IMR-90 (cell line): ENCODE measurements at regions not wholly inside any gene's neighbourhood (a gene's known extent, or its start where the extent isn't known, plus 50 kb on each side); places are given as distances from the start of the nearest gene placed in this dataset.

Experiments used
- ATAC-seq: fragments of 200-7000 bp; cut with Tn5 transposase; 2 replicates; pipeline ENCODE4 v1.9.1; 2020; ENCODE audit warnings: low read depth, mild to moderate bottlenecking, moderate library complexity
- BruUV-seq: library from RNA; stranded (reverse); fragments of 400-500 nt; replicated peaks from 2 replicates; lab custom pipeline; 2021; lab: Mats Ljungman, UMichigan
- CTCF ChIA-PET: fragments of 300-600 bp; formaldehyde crosslinking; extraction: SDS; loops from one replicate; lab custom pipeline; 2021; ENCODE audit warnings: antibody characterized with exemption; lab: Yijun Ruan, JAX
- POLR2A ChIA-PET: fragments of 300-600 bp; sonication (Branson Sonifier 250); formaldehyde crosslinking; loops from one replicate; lab custom pipeline; 2022; ENCODE audit warnings: antibody characterized with exemption; ENCODE audit not compliant: unreplicated experiment; lab: Charles Lee
- DNase-seq: peaks from one replicate; pipeline ENCODE4 v3.0.0; 2013
- H2AFZ ChIP-seq: replicated peaks from 2 replicates; pipeline ENCODE3; 2013; ENCODE audit warnings: low read length, mild to moderate bottlenecking; ENCODE audit not compliant: poor library complexity
- H2AK5ac ChIP-seq: 2 replicates; pipeline ENCODE4 v1.6.1; 2013; ENCODE audit warnings: low read depth, low read length, inconsistent platforms
- H2AK9ac ChIP-seq: replicated peaks from 2 replicates; pipeline ENCODE3; 2013; ENCODE audit warnings: mild to moderate bottlenecking, low read depth, low read length, moderate library complexity; ENCODE audit not compliant: poor library complexity
- H2BK120ac ChIP-seq: 2 replicates; pipeline ENCODE4 v1.6.1; 2013; ENCODE audit warnings: low read depth, low read length, inconsistent platforms
- H2BK15ac ChIP-seq: 3 replicates; pipeline ENCODE4 v1.6.1; 2013; ENCODE audit warnings: low read depth, low read length, inconsistent platforms
- H2BK20ac ChIP-seq: 2 replicates; pipeline ENCODE4 v1.6.1; 2013; ENCODE audit warnings: low read depth, mild to moderate bottlenecking, inconsistent platforms, low read length, moderate library complexity
- H2BK5ac ChIP-seq: 2 replicates; pipeline ENCODE4 v1.6.1; 2013; ENCODE audit warnings: mild to moderate bottlenecking, low read depth, low read length, inconsistent platforms; ENCODE audit not compliant: poor library complexity, severe bottlenecking
- H3K14ac ChIP-seq: replicated peaks from 2 replicates; pipeline ENCODE4 v1.6.1; 2013; ENCODE audit warnings: low read depth, low read length, inconsistent platforms
- H3K18ac ChIP-seq: 2 replicates; pipeline ENCODE4 v1.6.1; 2013; ENCODE audit warnings: low read depth, low read length, control low read depth
- H3K23ac ChIP-seq: 2 replicates; pipeline ENCODE4 v1.6.1; 2013; ENCODE audit warnings: low read depth, low read length, inconsistent platforms
- H3K27ac ChIP-seq: 2 replicates; pipeline ENCODE4 v1.5.1; 2013; ENCODE audit warnings: mild to moderate bottlenecking, control low read depth, low read length; ENCODE audit not compliant: insufficient read depth
- H3K27me3 ChIP-seq: 2 replicates; pipeline ENCODE4 v1.6.1; 2013; ENCODE audit warnings: low read length; ENCODE audit not compliant: control insufficient read depth, insufficient read depth
- H3K36me3 ChIP-seq: 2 replicates; pipeline ENCODE4 v1.6.1; 2013; ENCODE audit warnings: low read length, mixed read lengths; ENCODE audit not compliant: control insufficient read depth, insufficient read depth
- H3K4ac ChIP-seq: 2 replicates; pipeline ENCODE4 v1.6.1; 2013; ENCODE audit warnings: low read depth, low read length, inconsistent platforms
- H3K4me1 ChIP-seq: 2 replicates; pipeline ENCODE4 v1.6.1; 2013; ENCODE audit warnings: low read length, mixed read lengths; ENCODE audit not compliant: control insufficient read depth, insufficient read depth
- H3K4me2 ChIP-seq: 2 replicates; pipeline ENCODE4 v1.6.1; 2013; ENCODE audit warnings: low read depth, mild to moderate bottlenecking, control low read depth, low read length, moderate library complexity
- H3K4me3 ChIP-seq: 2 replicates; pipeline ENCODE4 v1.5.1; 2013; ENCODE audit warnings: low read depth, mild to moderate bottlenecking, control low read depth, low read length, moderate library complexity; ENCODE audit not compliant: insufficient read depth
- H3K56ac ChIP-seq: 2 replicates; pipeline ENCODE4 v1.6.1; 2013; ENCODE audit warnings: low read length, inconsistent platforms; ENCODE audit not compliant: insufficient read depth; ENCODE audit errors: extremely low read depth
- H3K79me1 ChIP-seq, 2 experiments: 2 replicates each; pipeline ENCODE4 v1.6.1; 2013; ENCODE audit warnings: low read length in 2 of 2, inconsistent platforms in 1 of 2, low read depth in 1 of 2
- H3K9ac ChIP-seq: 2 replicates; pipeline ENCODE4 v1.6.1; 2013; ENCODE audit warnings: low read depth, low read length, control low read depth
- H3K9me1 ChIP-seq: 2 replicates; pipeline ENCODE4 v1.6.1; 2013; ENCODE audit warnings: low read length, inconsistent platforms; ENCODE audit not compliant: insufficient read depth
- H3K9me3 ChIP-seq: 2 replicates; pipeline ENCODE4 v1.6.1; 2013; ENCODE audit warnings: low read length; ENCODE audit not compliant: control insufficient read depth, insufficient read depth
- H4K20me1 ChIP-seq: 2 replicates; pipeline ENCODE4 v1.6.1; 2013; ENCODE audit warnings: low read length, inconsistent platforms; ENCODE audit not compliant: insufficient read depth
- H4K5ac ChIP-seq: 2 replicates; pipeline ENCODE4 v1.6.1; 2013; ENCODE audit warnings: mild to moderate bottlenecking, low read depth, low read length, control low read depth
- H4K8ac ChIP-seq, 2 experiments: 2 replicates each; pipeline ENCODE4 v1.6.1; 2013; ENCODE audit warnings: low read depth in 2 of 2, low read length in 2 of 2, control low read depth in 1 of 2, inconsistent platforms in 1 of 2
- H4K91ac ChIP-seq: 2 replicates; pipeline ENCODE4 v1.6.1; 2013; ENCODE audit warnings: low read depth, low read length, inconsistent platforms; ENCODE audit not compliant: insufficient read depth
- BHLHE40 ChIP-seq: fragments of 150-350 bp; IDR thresholded peaks from 2 replicates; pipeline ENCODE4 v1.6.1; 2016; ENCODE audit warnings: mild to moderate bottlenecking, low read depth, low read length
- CTCF ChIP-seq: conservative IDR thresholded peaks from 2 replicates; pipeline ENCODE4 v1.5.1; 2012; ENCODE audit warnings: mild to moderate bottlenecking, low read depth, low read length, improper control_type of control experiment
- ELK1 ChIP-seq: fragments of 150-350 bp; IDR thresholded peaks from 2 replicates; pipeline ENCODE4 v1.6.1; 2016; ENCODE audit warnings: low read depth, mild to moderate bottlenecking, low read length, moderate library complexity, borderline replicate concordance
- FOS ChIP-seq: fragments of 150-350 bp; IDR thresholded peaks from 2 replicates; pipeline ENCODE4 v1.6.1; 2016; ENCODE audit warnings: low read depth, low read length
- MAFK ChIP-seq: IDR thresholded peaks from 2 replicates; pipeline ENCODE4 v1.6.1; 2012; ENCODE audit warnings: low read depth, low read length, improper control_type of control experiment
- MXI1 ChIP-seq: IDR thresholded peaks from 2 replicates; pipeline ENCODE4 v1.6.1; 2012; ENCODE audit warnings: low read depth, mild to moderate bottlenecking, low read length, moderate library complexity, borderline replicate concordance
- NFE2L2 ChIP-seq: fragments of 150-350 bp; IDR thresholded peaks from 2 replicates; pipeline ENCODE4 v1.6.1; 2016; ENCODE audit warnings: low read depth, mild to moderate bottlenecking, low read length
- POLR2A ChIP-seq: IDR thresholded peaks from 2 replicates; pipeline ENCODE4 v1.6.1; 2012; ENCODE audit warnings: mild to moderate bottlenecking, low read depth, low read length
- RAD21 ChIP-seq: IDR thresholded peaks from 2 replicates; pipeline ENCODE4 v1.6.1; 2012; ENCODE audit warnings: low read length, improper control_type of control experiment
- RCOR1 ChIP-seq: IDR thresholded peaks from 2 replicates; pipeline ENCODE4 v1.6.1; 2012; ENCODE audit warnings: mild to moderate bottlenecking, low read length, improper control_type of control experiment; ENCODE audit not compliant: insufficient replicate concordance
- USF2 ChIP-seq: fragments of 150-350 bp; IDR thresholded peaks from 2 replicates; pipeline ENCODE4 v1.6.1; 2017; ENCODE audit warnings: mild to moderate bottlenecking, antibody characterized with exemption, low read length, low read depth
- WGBS, 2 experiments: methylation state at CpG; one replicate each; pipeline versions ENCODE4 v1.1.5 to v1.1.7; 2013; ENCODE audit warnings: missing lambda C conversion rate in 2 of 2; ENCODE audit not compliant: insufficient read length in 1 of 2; ENCODE audit errors: extremely low coverage in 2 of 2; 5-methylcytosine and 5-hydroxymethylcytosine counted together
- dilution Hi-C: fragments of 300-500 bp; cut with HindIII; formaldehyde crosslinking; loops from one replicate; pipeline ENCODE4 v1.14.3; 2018; ENCODE audit warnings: low sequenced_read_pairs; ENCODE audit not compliant: unreplicated experiment
- in situ Hi-C: fragments of 300-500 bp; cut with MboI; formaldehyde crosslinking; loops from 3 replicates; pipeline ENCODE4 v1.14.3; 2019; ENCODE audit warnings: low sequenced_read_pairs, inconsistent platforms, mixed read lengths
- intact Hi-C: fragments of 100-400 bp; cut with micrococcal nuclease; formaldehyde crosslinking; loops from 2 replicates; pipeline ENCODE4 v1.10.0; 2022

- Histone ChIP-seq H4K20me1 (peaks cover 5% of the 10 kb centered on the region; the same call in 1 of the 2 replicates), H4K8ac (peak overlapping the region; percentile 57 to 81; a peak in 3 of 4 replicates), H2BK120ac (peak overlapping the region; percentile 90), H3K9me1 (peaks cover 11% of the 10 kb centered on the region), H3K27ac (peak overlapping the region; percentile 72), H3K9ac (0 out of 2 replicates have a peak overlapping the region, but pooled peaks have one; percentile 8), H3K9me3 (no peaks in the 10 kb centered on the region), H4K5ac (peak overlapping the region; percentile 29), H2BK20ac (peak overlapping the region; percentile 95), H3K4me2 (peak overlapping the region; percentile 30), H2AK5ac (peak overlapping the region; percentile 86), H3K27me3 (no peaks in the 10 kb centered on the region), H3K56ac (peak overlapping the region; percentile 69; the same call in 1 of the 2 replicates), H3K4ac (peak overlapping the region; percentile 99), H3K4me3 (no peak overlapping the region), H3K4me1 (peaks cover 13% of the 10 kb centered on the region), H2AFZ (peak overlapping the region; percentile 84), H3K79me1 (no peaks in the 10 kb centered on the region), H2BK5ac (peak overlapping the region; percentile 84), H2AK9ac (peak overlapping the region; percentile 91), H3K23ac (peak overlapping the region; percentile 95), H4K91ac (peak overlapping the region; percentile 95), H3K18ac (peak overlapping the region; percentile 86), H3K36me3 (no peaks in the 10 kb centered on the region), H2BK15ac (peak overlapping the region; percentile 63; the same call in 2 of the 3 replicates), H3K14ac (peak overlapping the region; percentile 92)
- no TSS peak for BruUV-seq
- dilution Hi-C loops (no loop called here), in situ Hi-C loops (no loop called here), intact Hi-C loops (loop anchor here (1.0 to 5.0 kb wide), 2 partner anchors 41 to 573 kb away; no protein-coding TSS in a partner anchor)
- TF ChIP-seq MAFK, result no peak
- peak; percentile 49; the same call in 1 of the 2 replicates for TF ChIP-seq POLR2A
- TF ChIP-seq FOS, result peak; percentile 77
- peak; percentile 77 for TF ChIP-seq USF2
- 0 out of 2 replicates have a peak, but pooled peaks have one; percentile 8 for TF ChIP-seq RAD21
- peak; percentile 55; the same call in 1 of the 2 replicates for TF ChIP-seq NFE2L2
- TF ChIP-seq BHLHE40, result peak; percentile 82
- no peak for TF ChIP-seq ELK1
- no peak for TF ChIP-seq RCOR1
- TF ChIP-seq CTCF, result no peak
- TF ChIP-seq MXI1, result peak; percentile 94
- DNase-seq, result peak; percentile 98
- WGBS, 2 experiments, result 67% methylated on average over 1 of the region's 11 CpGs; no CpG with 5 or more reads in 1 of the 2 experiments
- peak; percentile 79 for ATAC-seq
- ChIA-PET POLR2A (interaction anchor here (0.6 kb wide), 1 partner anchor 1355 kb away, joined by 4 read pairs; no protein-coding TSS in a partner anchor), CTCF (interaction anchor here (0.6 to 1.3 kb wide), 5 partner anchors 9 to 22 kb away, joined by 3 to 5 read pairs (median 4); no protein-coding TSS in a partner anchor)
Measured at GRCh38 chr4:140308366-140309123, 64.9 kb upstream of the SCOC start.
